IMR-90 (cell line): ENCODE measurements at regions not wholly inside any gene's neighbourhood (a gene's known extent, or its start where the extent isn't known, plus 50 kb on each side); places are given as distances from the start of the nearest gene placed in this dataset.
"Not testable (repeated sequence)": the region's sequence is repeated elsewhere in the genome, so short reads cannot be mapped to it uniquely, and the experiment has no call there.

Experiments used
- ATAC-seq: fragments of 200-7000 bp; cut with Tn5 transposase; 2 replicates; pipeline ENCODE4 v1.9.1; 2020; ENCODE audit warnings: low read depth, mild to moderate bottlenecking, moderate library complexity
- BruUV-seq: library from RNA; stranded (reverse); fragments of 400-500 nt; replicated peaks from 2 replicates; lab custom pipeline; 2021; lab: Mats Ljungman, UMichigan
- CTCF ChIA-PET: fragments of 300-600 bp; formaldehyde crosslinking; extraction: SDS; loops from one replicate; lab custom pipeline; 2021; ENCODE audit warnings: antibody characterized with exemption; lab: Yijun Ruan, JAX
- POLR2A ChIA-PET: fragments of 300-600 bp; sonication (Branson Sonifier 250); formaldehyde crosslinking; loops from one replicate; lab custom pipeline; 2022; ENCODE audit warnings: antibody characterized with exemption; ENCODE audit not compliant: unreplicated experiment; lab: Charles Lee
- DNase-seq: peaks from one replicate; pipeline ENCODE4 v3.0.0; 2013
- H2AFZ ChIP-seq: replicated peaks from 2 replicates; pipeline ENCODE3; 2013; ENCODE audit warnings: low read length, mild to moderate bottlenecking; ENCODE audit not compliant: poor library complexity
- H2AK5ac ChIP-seq: 2 replicates; pipeline ENCODE4 v1.6.1; 2013; ENCODE audit warnings: low read depth, low read length, inconsistent platforms
- H2AK9ac ChIP-seq: replicated peaks from 2 replicates; pipeline ENCODE3; 2013; ENCODE audit warnings: mild to moderate bottlenecking, low read depth, low read length, moderate library complexity; ENCODE audit not compliant: poor library complexity
- H2BK120ac ChIP-seq: 2 replicates; pipeline ENCODE4 v1.6.1; 2013; ENCODE audit warnings: low read depth, low read length, inconsistent platforms
- H2BK15ac ChIP-seq: 3 replicates; pipeline ENCODE4 v1.6.1; 2013; ENCODE audit warnings: low read depth, low read length, inconsistent platforms
- H2BK20ac ChIP-seq: 2 replicates; pipeline ENCODE4 v1.6.1; 2013; ENCODE audit warnings: low read depth, mild to moderate bottlenecking, inconsistent platforms, low read length, moderate library complexity
- H2BK5ac ChIP-seq: 2 replicates; pipeline ENCODE4 v1.6.1; 2013; ENCODE audit warnings: mild to moderate bottlenecking, low read depth, low read length, inconsistent platforms; ENCODE audit not compliant: poor library complexity, severe bottlenecking
- H3K14ac ChIP-seq: replicated peaks from 2 replicates; pipeline ENCODE4 v1.6.1; 2013; ENCODE audit warnings: low read depth, low read length, inconsistent platforms
- H3K18ac ChIP-seq: 2 replicates; pipeline ENCODE4 v1.6.1; 2013; ENCODE audit warnings: low read depth, low read length, control low read depth
- H3K23ac ChIP-seq: 2 replicates; pipeline ENCODE4 v1.6.1; 2013; ENCODE audit warnings: low read depth, low read length, inconsistent platforms
- H3K27ac ChIP-seq: 2 replicates; pipeline ENCODE4 v1.5.1; 2013; ENCODE audit warnings: mild to moderate bottlenecking, control low read depth, low read length; ENCODE audit not compliant: insufficient read depth
- H3K27me3 ChIP-seq: 2 replicates; pipeline ENCODE4 v1.6.1; 2013; ENCODE audit warnings: low read length; ENCODE audit not compliant: control insufficient read depth, insufficient read depth
- H3K36me3 ChIP-seq: 2 replicates; pipeline ENCODE4 v1.6.1; 2013; ENCODE audit warnings: low read length, mixed read lengths; ENCODE audit not compliant: control insufficient read depth, insufficient read depth
- H3K4ac ChIP-seq: 2 replicates; pipeline ENCODE4 v1.6.1; 2013; ENCODE audit warnings: low read depth, low read length, inconsistent platforms
- H3K4me1 ChIP-seq: 2 replicates; pipeline ENCODE4 v1.6.1; 2013; ENCODE audit warnings: low read length, mixed read lengths; ENCODE audit not compliant: control insufficient read depth, insufficient read depth
- H3K4me2 ChIP-seq: 2 replicates; pipeline ENCODE4 v1.6.1; 2013; ENCODE audit warnings: low read depth, mild to moderate bottlenecking, control low read depth, low read length, moderate library complexity
- H3K4me3 ChIP-seq: 2 replicates; pipeline ENCODE4 v1.5.1; 2013; ENCODE audit warnings: low read depth, mild to moderate bottlenecking, control low read depth, low read length, moderate library complexity; ENCODE audit not compliant: insufficient read depth
- H3K56ac ChIP-seq: 2 replicates; pipeline ENCODE4 v1.6.1; 2013; ENCODE audit warnings: low read length, inconsistent platforms; ENCODE audit not compliant: insufficient read depth; ENCODE audit errors: extremely low read depth
- H3K79me1 ChIP-seq, 2 experiments: 2 replicates each; pipeline ENCODE4 v1.6.1; 2013; ENCODE audit warnings: low read length in 2 of 2, inconsistent platforms in 1 of 2, low read depth in 1 of 2
- H3K9ac ChIP-seq: 2 replicates; pipeline ENCODE4 v1.6.1; 2013; ENCODE audit warnings: low read depth, low read length, control low read depth
- H3K9me1 ChIP-seq: 2 replicates; pipeline ENCODE4 v1.6.1; 2013; ENCODE audit warnings: low read length, inconsistent platforms; ENCODE audit not compliant: insufficient read depth
- H3K9me3 ChIP-seq: 2 replicates; pipeline ENCODE4 v1.6.1; 2013; ENCODE audit warnings: low read length; ENCODE audit not compliant: control insufficient read depth, insufficient read depth
- H4K20me1 ChIP-seq: 2 replicates; pipeline ENCODE4 v1.6.1; 2013; ENCODE audit warnings: low read length, inconsistent platforms; ENCODE audit not compliant: insufficient read depth
- H4K5ac ChIP-seq: 2 replicates; pipeline ENCODE4 v1.6.1; 2013; ENCODE audit warnings: mild to moderate bottlenecking, low read depth, low read length, control low read depth
- H4K8ac ChIP-seq, 2 experiments: 2 replicates each; pipeline ENCODE4 v1.6.1; 2013; ENCODE audit warnings: low read depth in 2 of 2, low read length in 2 of 2, control low read depth in 1 of 2, inconsistent platforms in 1 of 2
- H4K91ac ChIP-seq: 2 replicates; pipeline ENCODE4 v1.6.1; 2013; ENCODE audit warnings: low read depth, low read length, inconsistent platforms; ENCODE audit not compliant: insufficient read depth
- WGBS, 2 experiments: methylation state at CpG; one replicate each; pipeline versions ENCODE4 v1.1.5 to v1.1.7; 2013; ENCODE audit warnings: missing lambda C conversion rate in 2 of 2; ENCODE audit not compliant: insufficient read length in 1 of 2; ENCODE audit errors: extremely low coverage in 2 of 2; 5-methylcytosine and 5-hydroxymethylcytosine counted together
- dilution Hi-C: fragments of 300-500 bp; cut with HindIII; formaldehyde crosslinking; loops from one replicate; pipeline ENCODE4 v1.14.3; 2018; ENCODE audit warnings: low sequenced_read_pairs; ENCODE audit not compliant: unreplicated experiment
- in situ Hi-C: fragments of 300-500 bp; cut with MboI; formaldehyde crosslinking; loops from 3 replicates; pipeline ENCODE4 v1.14.3; 2019; ENCODE audit warnings: low sequenced_read_pairs, inconsistent platforms, mixed read lengths
- intact Hi-C: fragments of 100-400 bp; cut with micrococcal nuclease; formaldehyde crosslinking; loops from 2 replicates; pipeline ENCODE4 v1.10.0; 2022

- H2AK5ac ChIP-seq, BruUV-seq: not testable (repeated sequence)
Measured at GRCh38 chr4:67319607-67320006, 225.7 kb downstream of the CENPC start.

GRCh38 chr4:67300497-67301185 is 244.7 kb downstream of the CENPC start:
- H3K27ac ChIP-seq, H4K8ac ChIP-seq, in situ Hi-C loops, H3K4me3 ChIP-seq, DNase-seq, H3K4me1 ChIP-seq, POLR2A ChIA-PET, H4K91ac ChIP-seq, H3K18ac ChIP-seq, H3K79me1 ChIP-seq, ATAC-seq, H2AK9ac ChIP-seq, H3K4ac ChIP-seq, H2BK5ac ChIP-seq, H3K56ac ChIP-seq, intact Hi-C loops, H3K9me3 ChIP-seq, H3K23ac ChIP-seq, H4K5ac ChIP-seq, H3K14ac ChIP-seq, H2AFZ ChIP-seq, H3K36me3 ChIP-seq, H3K9ac ChIP-seq, H4K20me1 ChIP-seq, H3K4me2 ChIP-seq, H3K9me1 ChIP-seq, CTCF ChIA-PET, H2BK15ac ChIP-seq, H2BK120ac ChIP-seq, H2AK5ac ChIP-seq, BruUV-seq, dilution Hi-C loops, H3K27me3 ChIP-seq, H2BK20ac ChIP-seq: not testable (repeated sequence)
- WGBS, 2 experiments = 80% methylated on average over 1 of the region's 11 CpGs; no CpG with 5 or more reads in 1 of the 2 experiments

More at GRCh38 chr4:67319607-67320006, 225.7 kb downstream of the CENPC start:
- H3K4ac ChIP-seq, DNase-seq, H3K27me3 ChIP-seq, ATAC-seq, H3K9ac ChIP-seq, H3K4me3 ChIP-seq, POLR2A ChIA-PET, H3K9me3 ChIP-seq, H4K8ac ChIP-seq, H2AFZ ChIP-seq, in situ Hi-C loops, H3K23ac ChIP-seq, H3K79me1 ChIP-seq, dilution Hi-C loops, CTCF ChIA-PET, H3K27ac ChIP-seq, H2AK9ac ChIP-seq, H4K91ac ChIP-seq, H2BK20ac ChIP-seq, H2BK120ac ChIP-seq, intact Hi-C loops, H3K9me1 ChIP-seq, H4K5ac ChIP-seq, H3K4me2 ChIP-seq, H2BK5ac ChIP-seq, H3K56ac ChIP-seq, H4K20me1 ChIP-seq, H2BK15ac ChIP-seq, H3K18ac ChIP-seq, H3K14ac ChIP-seq, H3K4me1 ChIP-seq, H3K36me3 ChIP-seq: not testable (repeated sequence)
- WGBS, 2 experiments = no CpG with 5 or more reads among the region's 6 CpGs
